ENCODE measurements at regions not wholly inside any gene's neighbourhood (a gene's known extent, or its start where the extent isn't known, plus 50 kb on each side); places are given as distances from the start of the nearest gene placed in this dataset.

DNA sequence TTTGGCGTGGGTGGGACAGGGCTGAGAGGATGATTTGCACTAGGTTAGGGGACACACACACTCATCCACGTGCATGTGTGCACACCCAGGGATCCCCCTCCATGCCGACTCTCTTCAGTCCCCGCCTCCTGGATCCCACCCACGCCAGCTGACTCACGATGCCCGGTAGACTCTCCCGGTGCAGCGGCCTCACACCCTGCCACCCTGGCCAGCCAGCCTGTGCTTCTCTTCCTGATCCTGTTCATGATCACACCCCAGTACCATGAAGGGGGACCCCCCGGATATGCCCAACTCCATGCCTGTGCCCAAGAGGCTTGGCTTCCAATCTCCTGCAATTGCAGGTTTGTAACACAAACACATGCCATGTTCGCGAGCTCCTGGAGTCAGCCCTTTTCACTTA lies 157.8 kb upstream of the HDAC4 start:
- Mint-ChIP-seq H3K36me3 (no peaks in the 10 kb centered on the region), H3K4me3 (no peak overlapping the region), H3K27me3 (ENCODE audit: low read depth in 3 of 3) (peaks cover 1 to 16% (median 9%) of the 10 kb centered on the region in 3 donors), H3K9me3 (peaks cover 0 to 1% (median 0%) of the 10 kb centered on the region in 7 donors), H3K4me1 (peaks cover 10% of the 10 kb centered on the region), H3K27ac (peak overlapping the region in 2 of 7 donors; percentile 8 to 70)
- H3K27ac ChIP-seq (ENCODE audit: low read depth in 1 of 2, low read length in 2 of 2) = no peak overlapping the region
- H3K79me2 ChIP-seq (ENCODE audit: insufficient read depth, low read length) = no peaks in the 10 kb centered on the region
- DNase-seq = no peak
- H3K27me3 ChIP-seq (ENCODE audit: control insufficient read depth in 2 of 2, insufficient read depth in 2 of 2, low read length in 2 of 2) = peaks cover 0 to under 1% of the 10 kb centered on the region in 2 donors
- H3K36me3 ChIP-seq (replicated peaks in 1 of 2; ENCODE audit: control insufficient read depth in 1 of 2, insufficient read depth in 2 of 2, low read length in 2 of 2) = no peaks in the 10 kb centered on the region
- no peak overlapping the region for H3K4me2 ChIP-seq (replicated peaks; ENCODE audit: extremely low read depth, low read length, poor library complexity, severe bottlenecking)
- no peak overlapping the region for H3K9ac ChIP-seq (ENCODE audit: insufficient read depth, low read length, poor library complexity, severe bottlenecking)
- no peaks in the 10 kb centered on the region for H3K9me3 ChIP-seq (replicated peaks in 1 of 2; ENCODE audit: control insufficient read depth in 1 of 2, insufficient read depth in 1 of 2, low read length in 2 of 2)
- TF ChIP-seq, protein P1, sequence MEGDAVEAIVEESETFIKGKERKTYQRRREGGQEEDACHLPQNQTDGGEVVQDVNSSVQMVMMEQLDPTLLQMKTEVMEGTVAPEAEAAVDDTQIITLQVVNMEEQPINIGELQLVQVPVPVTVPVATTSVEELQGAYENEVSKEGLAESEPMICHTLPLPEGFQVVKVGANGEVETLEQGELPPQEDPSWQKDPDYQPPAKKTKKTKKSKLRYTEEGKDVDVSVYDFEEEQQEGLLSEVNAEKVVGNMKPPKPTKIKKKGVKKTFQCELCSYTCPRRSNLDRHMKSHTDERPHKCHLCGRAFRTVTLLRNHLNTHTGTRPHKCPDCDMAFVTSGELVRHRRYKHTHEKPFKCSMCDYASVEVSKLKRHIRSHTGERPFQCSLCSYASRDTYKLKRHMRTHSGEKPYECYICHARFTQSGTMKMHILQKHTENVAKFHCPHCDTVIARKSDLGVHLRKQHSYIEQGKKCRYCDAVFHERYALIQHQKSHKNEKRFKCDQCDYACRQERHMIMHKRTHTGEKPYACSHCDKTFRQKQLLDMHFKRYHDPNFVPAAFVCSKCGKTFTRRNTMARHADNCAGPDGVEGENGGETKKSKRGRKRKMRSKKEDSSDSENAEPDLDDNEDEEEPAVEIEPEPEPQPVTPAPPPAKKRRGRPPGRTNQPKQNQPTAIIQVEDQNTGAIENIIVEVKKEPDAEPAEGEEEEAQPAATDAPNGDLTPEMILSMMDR (IDR thresholded peaks at IDR 0.05) = no peak
- peaks cover 0 to 9% of the 10 kb centered on the region in 2 donors for H3K4me1 ChIP-seq (ENCODE audit: control insufficient read depth in 1 of 2, insufficient read depth in 2 of 2, low read length in 2 of 2)
- no peaks in the 10 kb centered on the region for H4K20me1 ChIP-seq (ENCODE audit: insufficient read depth, low read length)
- intact Hi-C loops (cut with micrococcal nuclease) = no loop called here
- H2AFZ ChIP-seq (ENCODE audit: insufficient read depth, low read depth, low read length, poor library complexity, severe bottlenecking) = no peak overlapping the region
- no peak overlapping the region for H3K4me3 ChIP-seq (replicated peaks in 1 of 3; ENCODE audit: low read depth in 2 of 3, low read length in 3 of 3)
- WGBS (ENCODE audit: insufficient coverage) = 97% methylated on average over 12 of the region's 12 CpGs

DNA sequence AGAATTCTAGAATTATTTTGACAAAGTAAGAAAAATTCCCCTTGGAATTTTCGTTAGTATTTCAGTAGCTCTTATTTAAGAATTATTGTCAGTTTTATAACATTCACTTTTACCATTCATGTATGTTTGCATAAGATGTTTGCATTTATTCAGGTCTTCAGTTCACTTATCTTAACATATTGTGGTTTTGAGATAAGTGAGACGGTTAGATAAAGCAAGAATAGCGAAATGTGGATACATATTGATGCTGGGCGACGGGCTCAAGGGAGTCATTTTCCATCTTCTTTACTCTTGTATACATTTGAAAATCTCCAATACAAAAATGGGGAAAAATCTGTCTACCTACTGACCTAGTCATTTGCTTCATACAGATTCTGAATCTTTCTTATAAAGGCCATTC lies 156.7 kb upstream of the HDAC4 start:
- TF ChIP-seq, protein P1 (IDR thresholded peaks at IDR 0.05) = no peak
- WGBS (ENCODE audit: insufficient coverage) = no CpG with 5 or more reads among the region's 5 CpGs
- H3K36me3 ChIP-seq (replicated peaks in 1 of 2; ENCODE audit: control insufficient read depth in 1 of 2, insufficient read depth in 2 of 2, low read length in 2 of 2) = no peaks in the 10 kb centered on the region
- H2AFZ ChIP-seq (ENCODE audit: insufficient read depth, low read depth, low read length, poor library complexity, severe bottlenecking) = no peak overlapping the region
- H3K27me3 ChIP-seq (ENCODE audit: control insufficient read depth in 2 of 2, insufficient read depth in 2 of 2, low read length in 2 of 2) = no peaks in the 10 kb centered on the region
- peaks cover 0 to 1% (median 0%) of the 10 kb centered on the region in 7 donors for H3K9me3 Mint-ChIP-seq
- no peak overlapping the region for H3K4me2 ChIP-seq (replicated peaks; ENCODE audit: extremely low read depth, low read length, poor library complexity, severe bottlenecking)
- H3K27me3 Mint-ChIP-seq (ENCODE audit: low read depth in 3 of 3) = peaks cover 1 to 15% (median 7%) of the 10 kb centered on the region in 3 donors
- no peak overlapping the region for H3K9ac ChIP-seq (ENCODE audit: insufficient read depth, low read length, poor library complexity, severe bottlenecking)
- H3K4me1 Mint-ChIP-seq = peaks cover 10% of the 10 kb centered on the region
- H3K9me3 ChIP-seq (replicated peaks in 1 of 2; ENCODE audit: control insufficient read depth in 1 of 2, insufficient read depth in 1 of 2, low read length in 2 of 2) = no peaks in the 10 kb centered on the region
- H3K4me3 ChIP-seq (replicated peaks in 1 of 3; ENCODE audit: low read depth in 2 of 3, low read length in 3 of 3) = no peak overlapping the region
- no peak overlapping the region for H3K27ac Mint-ChIP-seq
- no peak for DNase-seq
- H3K4me3 Mint-ChIP-seq = no peak overlapping the region
- H4K20me1 ChIP-seq (ENCODE audit: insufficient read depth, low read length) = no peaks in the 10 kb centered on the region
- intact Hi-C loops (cut with micrococcal nuclease) = no loop called here
- no peaks in the 10 kb centered on the region for H3K36me3 Mint-ChIP-seq
- no peaks in the 10 kb centered on the region for H3K79me2 ChIP-seq (ENCODE audit: insufficient read depth, low read length)
- peaks cover 0 to 9% of the 10 kb centered on the region in 2 donors for H3K4me1 ChIP-seq (ENCODE audit: control insufficient read depth in 1 of 2, insufficient read depth in 2 of 2, low read length in 2 of 2)
- no peak overlapping the region for H3K27ac ChIP-seq (ENCODE audit: low read depth in 1 of 2, low read length in 2 of 2)
